PC-9 (cell line): ENCODE measurements at regions not wholly inside any gene's neighbourhood (a gene's known extent, or its start where the extent isn't known, plus 50 kb on each side); places are given as distances from the start of the nearest gene placed in this dataset.
"Not testable (repeated sequence)": the region's sequence is repeated elsewhere in the genome, so short reads cannot be mapped to it uniquely, and the experiment has no call there.

Experiments used
- BruUV-seq: library from RNA; stranded (reverse); fragments of 400-500 nt; replicated peaks from 2 replicates; lab custom pipeline; 2021; lab: Mats Ljungman, UMichigan
- CTCF ChIA-PET: fragments of 300-600 bp; sonication (Branson Sonifier 250); formaldehyde crosslinking; loops from one replicate; lab custom pipeline; 2022; ENCODE audit warnings: antibody characterized with exemption; lab: Charles Lee
- POLR2A ChIA-PET: fragments of 300-600 bp; sonication (Branson Sonifier 250); formaldehyde crosslinking; loops from one replicate; lab custom pipeline; 2022; ENCODE audit warnings: antibody characterized with exemption; ENCODE audit not compliant: unreplicated experiment; lab: Charles Lee
- DNase-seq, 2 experiments: peaks; one replicate each; pipeline versions ENCODE4 v3.0.0 to v3.0.0-alpha.2; 2015 to 2022; ENCODE audit warnings: mixed read lengths in 1 of 2
- H2AFZ ChIP-seq: fragments of 200-600 bp; sonication (generic); 2 replicates; pipeline ENCODE4 v1.8.1; 2017; ENCODE audit warnings: antibody characterized with exemption
- H3F3A ChIP-seq: fragments of 200-600 bp; sonication (generic); 2 replicates; pipeline ENCODE4 v1.8.1; 2017; ENCODE audit warnings: antibody characterized with exemption, mild to moderate bottlenecking, low read depth; ENCODE audit not compliant: insufficient read depth
- H3K27ac ChIP-seq: fragments of 200-600 bp; sonication (generic); 2 replicates; pipeline ENCODE4 v1.6.1; 2016; ENCODE audit warnings: mixed run types
- H3K27me3 ChIP-seq: fragments of 200-600 bp; sonication (generic); 2 replicates; pipeline ENCODE4 v1.6.1; 2016; ENCODE audit warnings: low read depth, mixed run types; ENCODE audit not compliant: insufficient read depth
- H3K36me3 ChIP-seq: fragments of 200-600 bp; sonication (generic); 2 replicates; pipeline ENCODE4 v1.6.1; 2016; ENCODE audit warnings: low read depth, mixed run types
- H3K4me1 ChIP-seq: fragments of 200-600 bp; sonication (generic); replicated peaks from 2 replicates; pipeline ENCODE4 v1.6.1; 2016; ENCODE audit warnings: mixed run types; ENCODE audit not compliant: insufficient read depth
- H3K4me2 ChIP-seq: fragments of 200-600 bp; sonication (generic); 2 replicates; pipeline ENCODE4 v1.6.1; 2017; ENCODE audit warnings: mixed run types
- H3K4me3 ChIP-seq: fragments of 200-600 bp; sonication (generic); 2 replicates; pipeline ENCODE4 v1.6.1; 2016; ENCODE audit warnings: mixed run types
- H3K79me2 ChIP-seq: fragments of 200-600 bp; sonication (generic); 2 replicates; pipeline ENCODE4 v1.6.1; 2017; ENCODE audit warnings: low read depth, mixed run types
- H3K9me2 ChIP-seq: fragments of 200-600 bp; sonication (generic); 2 replicates; pipeline ENCODE4 v1.8.1; 2017; ENCODE audit warnings: mild to moderate bottlenecking; ENCODE audit not compliant: insufficient read depth
- H3K9me3 ChIP-seq: fragments of 200-600 bp; sonication (generic); 2 replicates; pipeline ENCODE4 v1.8.1; 2016; ENCODE audit warnings: low read depth; ENCODE audit not compliant: insufficient read depth
- H4K20me1 ChIP-seq: fragments of 200-600 bp; sonication (generic); 2 replicates; pipeline ENCODE4 v1.8.1; 2017; ENCODE audit not compliant: insufficient read depth
- EZH2 ChIP-seq: fragments of 200-600 bp; sonication (generic); IDR thresholded peaks from 2 replicates; pipeline ENCODE4 v1.8.0; 2017; ENCODE audit warnings: antibody characterized with exemption, low read depth
- intact Hi-C: fragments of 100-400 bp; cut with micrococcal nuclease; formaldehyde crosslinking; loops from one replicate; pipeline ENCODE4 v1.10.0; 2022; ENCODE audit not compliant: unreplicated experiment
- TF ChIP-seq, protein P1 (sequence below): fragments of 200-600 bp; sonication (generic); conservative IDR thresholded peaks from 2 replicates; pipeline ENCODE4 v1.6.1; 2017; ENCODE audit warnings: mixed run types, antibody characterized with exemption, mild to moderate bottlenecking, moderate library complexity

DNA sequence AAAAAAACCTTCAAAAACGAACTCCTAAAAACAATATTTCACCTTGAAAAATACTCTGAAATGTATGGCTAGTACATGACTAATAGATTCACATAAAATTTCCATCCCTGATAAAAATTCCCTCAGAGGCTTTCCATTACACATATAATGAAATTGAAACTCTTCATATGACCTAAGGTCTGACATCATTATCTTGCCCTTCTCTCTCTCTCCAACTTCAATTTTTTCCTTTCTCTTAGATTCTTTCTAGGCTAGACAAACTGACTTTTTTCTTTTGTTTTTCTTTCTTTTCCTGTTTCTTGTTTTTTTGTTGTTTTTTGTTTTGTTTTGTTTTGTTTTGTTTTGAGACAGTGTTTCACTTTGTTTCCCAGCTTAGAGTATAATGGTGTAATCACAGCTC lies 1220.5 kb downstream of the ROBO2 start:
- H3K9me2 ChIP-seq = no peaks in the 10 kb centered on the region; the same call in 1 of the 2 replicates
- H3K36me3 ChIP-seq = no peaks in the 10 kb centered on the region
- intact Hi-C loops = no loop called here
- H3K9me3 ChIP-seq = no peaks in the 10 kb centered on the region
- H2AFZ ChIP-seq = no peak overlapping the region
- no peaks in the 10 kb centered on the region for H3K79me2 ChIP-seq
- TF ChIP-seq, protein P1, sequence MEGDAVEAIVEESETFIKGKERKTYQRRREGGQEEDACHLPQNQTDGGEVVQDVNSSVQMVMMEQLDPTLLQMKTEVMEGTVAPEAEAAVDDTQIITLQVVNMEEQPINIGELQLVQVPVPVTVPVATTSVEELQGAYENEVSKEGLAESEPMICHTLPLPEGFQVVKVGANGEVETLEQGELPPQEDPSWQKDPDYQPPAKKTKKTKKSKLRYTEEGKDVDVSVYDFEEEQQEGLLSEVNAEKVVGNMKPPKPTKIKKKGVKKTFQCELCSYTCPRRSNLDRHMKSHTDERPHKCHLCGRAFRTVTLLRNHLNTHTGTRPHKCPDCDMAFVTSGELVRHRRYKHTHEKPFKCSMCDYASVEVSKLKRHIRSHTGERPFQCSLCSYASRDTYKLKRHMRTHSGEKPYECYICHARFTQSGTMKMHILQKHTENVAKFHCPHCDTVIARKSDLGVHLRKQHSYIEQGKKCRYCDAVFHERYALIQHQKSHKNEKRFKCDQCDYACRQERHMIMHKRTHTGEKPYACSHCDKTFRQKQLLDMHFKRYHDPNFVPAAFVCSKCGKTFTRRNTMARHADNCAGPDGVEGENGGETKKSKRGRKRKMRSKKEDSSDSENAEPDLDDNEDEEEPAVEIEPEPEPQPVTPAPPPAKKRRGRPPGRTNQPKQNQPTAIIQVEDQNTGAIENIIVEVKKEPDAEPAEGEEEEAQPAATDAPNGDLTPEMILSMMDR = no peak
- no peak for TF ChIP-seq EZH2
- H3K4me3 ChIP-seq = no peak overlapping the region
- H4K20me1 ChIP-seq = no peaks in the 10 kb centered on the region
- no peaks in the 10 kb centered on the region for H3F3A ChIP-seq
- no peak overlapping the region for H3K4me2 ChIP-seq
- POLR2A ChIA-PET = interaction anchor here (0.6 kb wide), 1 partner anchor 35 kb away, joined by 6 read pairs; no protein-coding TSS in a partner anchor
- no peak overlapping the region for H3K27ac ChIP-seq
- BruUV-seq = no TSS peak
- no peaks in the 10 kb centered on the region for H3K4me1 ChIP-seq
- no peaks in the 10 kb centered on the region for H3K27me3 ChIP-seq
- CTCF ChIA-PET = no interaction called here
- DNase-seq = no peak

DNA sequence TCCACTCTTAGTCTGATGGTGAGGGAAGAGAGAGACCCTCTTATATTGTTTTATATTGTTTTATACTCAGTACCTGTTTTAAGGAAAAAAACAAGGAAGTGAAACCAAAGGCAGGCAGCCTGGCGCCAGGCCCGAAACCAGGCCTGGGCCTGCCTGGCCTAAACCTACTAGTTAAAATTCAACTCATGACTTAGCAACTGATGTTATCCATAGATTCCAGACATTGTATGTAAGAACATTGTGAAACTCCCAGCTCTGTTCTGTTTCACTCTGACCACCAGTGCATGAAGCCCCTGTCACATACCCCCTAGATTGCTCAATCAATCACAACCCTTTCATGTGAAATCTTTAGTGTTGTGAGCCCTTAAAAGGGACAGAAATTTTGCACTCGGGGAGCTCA lies 1226.7 kb downstream of the ROBO2 start:
- H3K9me2 ChIP-seq, H3K27ac ChIP-seq, DNase-seq, H3F3A ChIP-seq, H3K27me3 ChIP-seq, H3K4me3 ChIP-seq, H3K9me3 ChIP-seq, H4K20me1 ChIP-seq, H3K36me3 ChIP-seq, H3K4me2 ChIP-seq, H3K4me1 ChIP-seq, BruUV-seq, intact Hi-C loops, H2AFZ ChIP-seq, POLR2A ChIA-PET, CTCF ChIA-PET, H3K79me2 ChIP-seq: not testable (repeated sequence)

DNA sequence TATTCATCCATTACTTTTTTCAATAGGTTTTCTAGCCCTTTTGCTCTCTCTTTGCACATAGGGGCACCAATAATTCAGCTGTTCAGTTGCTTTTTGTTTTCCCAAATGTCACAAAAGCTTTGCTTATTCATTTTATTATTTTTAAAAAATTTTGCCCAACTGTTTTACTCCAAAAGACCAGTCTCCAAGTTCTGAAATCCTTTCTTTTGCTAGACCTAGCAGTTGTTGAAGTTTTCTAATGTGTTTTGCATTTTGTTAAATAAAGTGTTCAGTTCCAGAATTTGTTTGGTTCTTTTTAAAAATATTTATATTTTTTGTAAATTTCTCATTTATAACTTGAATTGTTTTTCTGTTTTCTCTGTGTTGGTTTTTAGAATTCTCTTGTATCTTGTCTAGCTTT lies 1227.3 kb downstream of the ROBO2 start:
- TF ChIP-seq, protein P1 = no peak
- no peak for TF ChIP-seq EZH2
- no TSS peak for BruUV-seq
- Histone ChIP-seq H3K4me3 (no peak overlapping the region), H3F3A (no peaks in the 10 kb centered on the region), H3K79me2 (no peaks in the 10 kb centered on the region), H2AFZ (no peak overlapping the region), H3K9me2 (no peaks in the 10 kb centered on the region; the same call in 1 of the 2 replicates), H3K4me2 (no peak overlapping the region), H3K4me1 (no peaks in the 10 kb centered on the region), H4K20me1 (no peaks in the 10 kb centered on the region), H3K27me3 (no peaks in the 10 kb centered on the region), H3K36me3 (no peaks in the 10 kb centered on the region), H3K27ac (no peak overlapping the region), H3K9me3 (no peaks in the 10 kb centered on the region)
- CTCF ChIA-PET = no interaction called here
- no peak for DNase-seq
- intact Hi-C loops = no loop called here
- POLR2A ChIA-PET = no interaction called here

DNA sequence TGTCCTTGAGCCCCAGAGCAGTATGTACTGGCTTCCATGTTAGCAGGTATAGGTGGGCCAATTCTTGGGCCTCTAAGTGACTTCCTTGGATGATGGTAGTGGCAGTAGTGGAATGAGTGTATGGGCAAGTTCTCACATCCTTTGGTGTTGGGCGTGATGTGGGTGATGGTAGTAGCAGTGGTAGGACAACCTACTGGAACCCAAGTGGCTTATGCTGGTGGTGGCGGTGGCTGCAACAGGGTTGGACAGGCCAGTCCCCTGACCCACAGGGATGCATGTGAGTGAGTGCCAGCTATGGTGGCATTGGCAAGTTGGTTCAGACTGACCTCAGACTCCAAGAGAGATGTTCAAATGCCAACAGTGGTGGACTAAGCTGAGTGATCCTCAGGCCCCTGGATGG lies 1228.2 kb downstream of the ROBO2 start:
- H3K27ac ChIP-seq = no peak overlapping the region
- no peaks in the 10 kb centered on the region for H3K79me2 ChIP-seq
- H2AFZ ChIP-seq = no peak overlapping the region
- no peak for DNase-seq
- no peaks in the 10 kb centered on the region for H3K9me3 ChIP-seq
- intact Hi-C loops = no loop called here
- no peaks in the 10 kb centered on the region; the same call in 1 of the 2 replicates for H3K9me2 ChIP-seq
- BruUV-seq = no TSS peak
- H3K4me3 ChIP-seq = no peak overlapping the region
- H3K27me3 ChIP-seq = no peaks in the 10 kb centered on the region
- no peaks in the 10 kb centered on the region for H3F3A ChIP-seq
- no peaks in the 10 kb centered on the region for H4K20me1 ChIP-seq
- CTCF ChIA-PET = no interaction called here
- no peak overlapping the region for H3K4me2 ChIP-seq
- TF ChIP-seq, protein P1 = no peak
- no peak for TF ChIP-seq EZH2
- H3K36me3 ChIP-seq = no peaks in the 10 kb centered on the region
- no peaks in the 10 kb centered on the region for H3K4me1 ChIP-seq
- POLR2A ChIA-PET = no interaction called here
